ENCODE measurements at regions not wholly inside any gene's neighbourhood (a gene's known extent, or its start where the extent isn't known, plus 50 kb on each side); places are given as distances from the start of the nearest gene placed in this dataset.

GRCh38 chr18:76263046-76264005 lies 231.7 kb downstream of the ZNF516 start:
- Mint-ChIP-seq H3K4me3 (ENCODE audit: unreplicated experiment) (no peak overlapping the region), H3K27me3 (ENCODE audit: low read depth) (peaks cover 19% of the 10 kb centered on the region), H3K36me3 (ENCODE audit: low read depth) (no peaks in the 10 kb centered on the region), H3K27ac (ENCODE audit: unreplicated experiment) (no peak overlapping the region), H3K4me1 (ENCODE audit: low read depth) (no peaks in the 10 kb centered on the region), H3K9me3 (ENCODE audit: low read depth) (no peaks in the 10 kb centered on the region)
- TF ChIP-seq CTCF (IDR thresholded peaks at IDR 0.05), result no peak
- no peak for DNase-seq (ENCODE audit: low spot score)

- no peak for DNase-seq (ENCODE audit: low spot score)
- Mint-ChIP-seq H3K27me3 (ENCODE audit: low read depth) (peaks cover 20% of the 10 kb centered on the region), H3K4me3 (ENCODE audit: unreplicated experiment) (no peak overlapping the region), H3K9me3 (ENCODE audit: low read depth) (no peaks in the 10 kb centered on the region), H3K36me3 (ENCODE audit: low read depth) (no peaks in the 10 kb centered on the region), H3K27ac (ENCODE audit: unreplicated experiment) (no peak overlapping the region), H3K4me1 (ENCODE audit: low read depth) (no peaks in the 10 kb centered on the region)
- no peak for TF ChIP-seq CTCF (IDR thresholded peaks at IDR 0.05)
Measured at GRCh38 chr18:76260941-76261472, 234.0 kb downstream of the ZNF516 start.

GRCh38 chr18:76259711-76260110 lies 235.3 kb downstream of the ZNF516 start:
- no peak overlapping the region for H3K27ac Mint-ChIP-seq (ENCODE audit: unreplicated experiment)
- no peak for TF ChIP-seq CTCF (IDR thresholded peaks at IDR 0.05)
- no peaks in the 10 kb centered on the region for H3K9me3 Mint-ChIP-seq (ENCODE audit: low read depth)
- H3K27me3 Mint-ChIP-seq (ENCODE audit: low read depth), result peaks cover 27% of the 10 kb centered on the region
- H3K36me3 Mint-ChIP-seq (ENCODE audit: low read depth), result no peaks in the 10 kb centered on the region
- H3K4me1 Mint-ChIP-seq (ENCODE audit: low read depth), result no peaks in the 10 kb centered on the region
- DNase-seq (ENCODE audit: low spot score), result no peak
- no peak overlapping the region for H3K4me3 Mint-ChIP-seq (ENCODE audit: unreplicated experiment)

GRCh38 chr18:76259096-76259495 lies 235.9 kb downstream of the ZNF516 start:
- Mint-ChIP-seq H3K27ac (ENCODE audit: unreplicated experiment) (no peak overlapping the region), H3K4me3 (ENCODE audit: unreplicated experiment) (no peak overlapping the region), H3K27me3 (ENCODE audit: low read depth) (peaks cover 29% of the 10 kb centered on the region)

More at GRCh38 chr18:76259096-76259495, 235.9 kb downstream of the ZNF516 start:
- no peaks in the 10 kb centered on the region for H3K4me1 Mint-ChIP-seq (ENCODE audit: low read depth)
- H3K36me3 Mint-ChIP-seq (ENCODE audit: low read depth), result no peaks in the 10 kb centered on the region
- H3K9me3 Mint-ChIP-seq (ENCODE audit: low read depth), result no peaks in the 10 kb centered on the region
- no peak for DNase-seq (ENCODE audit: low spot score)
- no peak for TF ChIP-seq CTCF (IDR thresholded peaks at IDR 0.05)
